HG03460 (cell line): ENCODE measurements at regions not wholly inside any gene's neighbourhood (a gene's known extent, or its start where the extent isn't known, plus 50 kb on each side); places are given as distances from the start of the nearest gene placed in this dataset.
"Not testable (repeated sequence)": the region's sequence is repeated elsewhere in the genome, so short reads cannot be mapped to it uniquely, and the experiment has no call there.

Source experiments
- ATAC-seq: cut with Tn5 transposase; IDR thresholded peaks from one replicate; pipeline ENCODE4 v1.9.1; 2021; ENCODE audit not compliant: unreplicated experiment

DNA sequence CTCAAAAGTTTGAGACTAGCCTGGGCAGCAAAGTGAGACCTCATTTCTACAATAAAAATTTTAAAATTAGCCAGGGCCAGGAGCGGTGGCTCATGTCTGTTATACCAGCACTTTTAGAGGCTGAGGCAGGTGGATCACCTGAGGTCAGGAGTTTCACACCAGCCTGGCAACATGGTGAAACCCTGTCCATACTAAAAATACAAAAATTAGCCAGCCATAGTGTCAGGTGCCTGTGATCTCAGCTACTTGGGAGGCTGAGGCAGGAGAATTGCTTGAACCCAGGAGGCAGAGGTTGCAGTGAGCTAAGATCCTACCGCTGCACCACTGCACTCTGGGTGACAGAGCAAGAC lies 85.1 kb upstream of the MAP4 start:
- ATAC-seq = not testable (repeated sequence)

DNA sequence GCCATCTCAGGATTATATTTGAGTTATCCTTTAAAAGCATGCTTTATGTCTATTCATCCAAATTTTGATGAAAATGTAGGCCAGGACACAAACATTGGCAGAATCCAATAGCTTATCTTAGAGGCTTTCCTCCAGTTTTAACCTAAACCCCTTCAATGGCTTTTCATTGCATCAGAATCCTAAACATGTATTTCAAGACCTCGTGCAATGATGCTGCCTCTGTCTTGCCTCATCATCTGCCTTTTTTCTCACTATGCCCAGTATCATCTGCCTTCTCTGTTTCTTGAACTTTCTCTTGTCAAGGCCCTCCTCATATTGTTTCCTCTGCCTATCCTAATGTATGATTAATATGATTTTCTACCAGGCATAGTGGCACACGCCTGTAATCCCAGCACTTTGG lies 76.1 kb upstream of the MAP4 start:
- ATAC-seq = no peak

DNA sequence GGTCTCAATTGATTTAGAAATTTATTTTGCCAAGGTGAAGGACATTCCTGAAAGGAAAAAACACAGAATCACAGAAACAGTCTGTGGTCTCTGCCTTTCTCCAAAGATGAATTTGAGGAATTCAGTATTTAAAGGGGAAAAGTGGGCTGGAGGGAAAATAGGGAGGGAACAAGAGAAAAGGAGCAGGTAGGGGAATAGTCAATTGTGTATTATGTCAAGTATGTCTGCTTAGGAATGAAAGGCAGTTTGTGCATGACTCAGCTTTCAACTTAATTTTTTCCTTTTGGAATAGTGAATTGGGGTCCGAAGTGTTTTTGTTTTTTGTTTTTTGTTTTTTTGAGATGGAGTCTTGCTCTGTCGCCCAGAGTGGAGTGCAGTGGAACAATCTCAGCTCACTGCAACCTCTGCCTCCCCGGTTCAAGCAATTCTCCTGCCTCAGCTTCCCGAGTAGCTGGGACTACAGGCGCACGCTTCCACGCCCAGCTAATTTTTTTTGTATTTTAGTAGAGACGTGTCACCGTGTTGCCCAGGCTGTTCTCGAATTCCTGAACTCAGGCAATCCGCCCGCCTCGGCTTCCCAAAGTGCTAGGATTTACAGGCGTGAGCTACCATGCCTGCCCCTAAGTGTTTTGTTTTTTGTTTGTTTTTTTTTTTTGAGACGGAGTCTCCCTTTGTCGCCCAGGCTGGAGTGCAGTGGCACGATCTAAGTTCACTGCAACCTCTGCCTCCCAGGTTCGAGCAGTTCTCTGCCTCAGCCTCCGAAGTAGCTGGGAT lies 74.1 kb upstream of the MAP4 start:
- no peak for ATAC-seq

DNA sequence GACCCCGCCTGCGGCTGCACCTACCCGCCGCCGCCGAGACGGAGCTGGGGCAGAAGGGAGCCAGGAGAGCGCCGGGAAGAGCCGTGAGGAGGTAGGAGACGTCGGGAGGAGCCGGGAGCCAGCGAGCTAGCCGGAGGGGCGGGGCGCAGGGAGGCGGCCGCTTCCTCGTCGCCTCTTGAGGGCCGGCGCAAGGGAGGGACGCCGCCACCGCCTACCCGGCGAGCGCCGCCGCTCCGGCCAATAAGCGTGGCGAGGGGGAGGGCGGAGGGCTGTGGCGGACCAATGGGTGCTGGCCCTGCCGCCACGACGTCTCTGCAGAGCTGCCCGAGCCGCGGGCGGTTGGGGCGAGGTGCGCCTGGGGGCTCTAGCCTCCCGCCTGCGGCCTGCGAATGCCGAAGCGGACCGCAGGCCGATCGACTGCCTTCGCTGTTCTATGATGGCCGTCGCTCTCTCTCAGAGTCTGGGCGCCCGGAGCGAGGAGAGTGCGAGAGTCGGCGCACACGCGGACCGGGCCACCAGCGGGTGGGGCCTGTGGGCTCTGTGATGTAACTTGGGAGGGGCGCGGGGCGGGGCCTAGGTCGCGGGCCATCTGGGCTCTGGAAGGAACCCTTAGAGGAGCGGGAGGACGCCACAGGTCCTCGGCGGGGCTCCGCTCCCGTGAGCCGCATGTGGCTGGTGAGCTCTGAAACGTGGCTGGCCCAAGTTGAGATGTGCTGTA lies 72.7 kb upstream of the MAP4 start:
- peak; percentile 93 for ATAC-seq

DNA sequence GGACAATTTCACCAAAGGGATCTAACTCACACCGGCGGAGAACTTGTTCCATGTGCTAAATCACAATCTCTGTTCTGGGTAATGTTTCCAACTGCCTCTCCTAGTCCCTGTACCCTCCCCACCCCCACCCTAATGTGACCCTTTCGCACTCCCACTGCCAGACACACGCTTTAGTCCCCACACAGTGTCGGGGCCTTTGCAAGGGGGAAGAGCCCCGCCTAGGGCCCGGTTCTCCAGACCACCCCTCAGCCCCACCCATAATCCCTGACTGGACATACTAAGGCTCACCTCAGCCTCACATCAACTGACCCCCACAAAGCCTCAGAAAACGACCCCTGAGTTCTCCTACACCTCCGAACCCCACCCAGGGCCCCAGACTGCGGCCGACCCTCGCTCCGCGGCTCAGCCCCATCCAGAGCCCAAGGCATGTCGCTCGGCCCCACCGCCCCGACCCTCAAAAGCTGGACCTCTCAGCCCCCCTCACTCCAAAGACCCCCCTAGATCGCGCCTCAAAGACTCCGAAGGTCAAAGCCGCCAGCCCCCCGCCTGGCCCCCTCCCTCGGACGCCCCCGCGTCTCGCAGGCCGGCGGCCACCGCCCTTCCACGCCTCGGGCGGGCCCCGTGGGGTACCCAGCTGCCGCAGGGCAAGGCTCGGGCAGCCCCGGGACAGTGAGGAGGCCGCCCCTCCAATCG lies 72.0 kb upstream of the MAP4 start:
- peak; percentile 27 for ATAC-seq

- no peak for ATAC-seq
Measured at GRCh38 chr3:48086705-48087104, 70.5 kb upstream of the MAP4 start.

GRCh38 chr3:48084929-48085328 lies 68.7 kb upstream of the MAP4 start:
- no peak for ATAC-seq

GRCh38 chr3:48084170-48084569 lies 68.0 kb upstream of the MAP4 start:
- no peak for ATAC-seq

GRCh38 chr3:48082580-48083184 lies 66.5 kb upstream of the MAP4 start:
- ATAC-seq = no peak

DNA sequence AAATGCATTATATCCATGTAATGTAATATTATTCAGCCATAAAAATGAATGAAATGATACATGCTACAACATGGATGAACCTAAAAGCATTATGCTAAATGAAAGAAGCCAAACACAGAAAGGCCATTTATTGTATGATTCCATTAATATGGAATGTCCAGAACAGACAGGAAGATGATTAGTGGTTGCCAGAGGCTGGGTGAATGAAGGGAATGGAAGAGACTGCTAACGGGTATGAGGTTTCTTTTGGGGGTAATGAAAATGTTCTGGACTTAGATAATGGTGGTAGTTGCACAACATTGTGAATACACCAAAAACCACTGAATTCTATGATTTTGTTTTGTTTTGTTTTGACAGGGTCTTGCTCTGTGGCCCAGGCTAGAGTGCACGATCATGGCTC lies 61.6 kb upstream of the MAP4 start:
- no peak for ATAC-seq

DNA sequence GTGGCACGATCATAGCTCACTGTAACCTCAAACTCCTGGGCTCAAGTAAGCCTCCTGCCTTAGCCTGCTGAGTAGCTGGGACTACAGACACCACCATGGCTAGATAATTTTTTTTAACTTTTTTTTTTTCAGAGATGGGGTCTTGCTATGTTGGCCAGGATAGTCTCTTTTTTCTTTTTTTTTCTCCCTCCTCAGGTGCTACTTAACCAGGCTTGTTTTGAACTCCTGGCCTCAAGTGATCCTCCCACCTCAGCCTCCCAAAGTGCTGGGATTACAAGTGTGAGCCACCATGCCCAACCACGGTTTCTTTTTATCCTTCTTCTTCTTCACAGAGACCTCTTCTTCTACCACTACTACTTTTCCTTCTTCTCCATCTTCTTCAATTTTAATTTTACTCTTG lies 53.8 kb upstream of the MAP4 start:
- no peak for ATAC-seq

GRCh38 chr3:48069339-48069738 lies 53.1 kb upstream of the MAP4 start:
- ATAC-seq = no peak

DNA sequence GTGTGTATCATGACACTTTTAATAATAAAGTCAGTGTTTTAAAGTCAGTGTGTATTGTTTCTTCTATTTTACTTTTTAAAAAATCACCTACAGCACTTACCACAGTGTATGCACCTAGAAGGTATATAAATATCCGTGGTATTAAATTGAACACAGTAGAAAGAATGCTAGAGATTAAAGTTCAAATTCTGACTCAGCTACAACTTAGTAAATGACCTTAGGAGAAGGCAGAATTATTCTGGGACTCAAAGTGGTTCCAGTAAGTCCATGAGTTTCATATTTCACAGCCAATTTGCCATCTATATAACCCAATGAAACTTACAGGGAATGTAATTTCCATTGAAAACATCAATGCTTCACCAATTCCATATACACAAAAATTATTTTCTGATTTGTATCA lies 52.7 kb upstream of the MAP4 start:
- ATAC-seq = no peak

- not testable (repeated sequence) for ATAC-seq
Measured at GRCh38 chr3:48068320-48068719, 52.1 kb upstream of the MAP4 start.

GRCh38 chr3:48067271-48067670 lies 51.1 kb upstream of the MAP4 start:
- no peak for ATAC-seq
